Esophagus squamous epithelium (tissue), 5 donors: ENCODE measurements at regions not wholly inside any gene's neighbourhood (a gene's known extent, or its start where the extent isn't known, plus 50 kb on each side); places are given as distances from the start of the nearest gene placed in this dataset.

Experiments
- DNase-seq: peaks from one replicate; lab custom pipeline; 2025; lab: John Stamatoyannopoulos, UW
- H3K27ac ChIP-seq, 4 donors: fragments of 200-600 bp; sonication (generic); one replicate each; pipeline ENCODE4 v1.5.1; 2016 to 2019; ENCODE audit warnings: mild to moderate bottlenecking in 1 of 4
- H3K27me3 ChIP-seq, 4 donors: fragments of 200-600 bp; sonication (generic); 1 replicate in 3 of 4; 2 replicates in 1 of 4; pipeline versions ENCODE4 v1.5.1 to v1.6.0; 2017 to 2021; ENCODE audit warnings: antibody characterized with exemption in 1 of 4
- H3K36me3 ChIP-seq, 3 donors: fragments of 200-600 bp; sonication (generic); one replicate each; pipeline ENCODE4 v1.5.1; 2016 to 2019
- H3K4me1 ChIP-seq, 3 donors: fragments of 200-600 bp; sonication (generic); one replicate each; pipeline ENCODE4 v1.5.1; 2017 to 2019
- H3K4me3 ChIP-seq, 4 donors: fragments of 200-600 bp; sonication (generic); 1 replicate in 3 of 4; 2 replicates in 1 of 4; pipeline ENCODE4 v1.5.1; 2016 to 2019; ENCODE audit warnings: mild to moderate bottlenecking in 2 of 4, moderate library complexity in 1 of 4
- H3K9me3 ChIP-seq, 3 donors: fragments of 200-600 bp; sonication (generic); one replicate each; pipeline ENCODE4 v1.5.1; 2016 to 2019
- CTCF ChIP-seq, 6 experiments: fragments of 450-650 bp in 4 of 6; fragments of 200-600 bp in 2 of 6; sonication (generic) in 2 of 6; IDR thresholded peaks; one replicate each; pipeline ENCODE4 v1.5.1; 2016 to 2019; ENCODE audit warnings: antibody characterized with exemption in 6 of 6, mild to moderate bottlenecking in 4 of 6, moderate library complexity in 4 of 6
- POLR2A ChIP-seq, 4 donors: fragments of 450-650 bp; IDR thresholded peaks; one replicate each; pipeline ENCODE4 v1.6.1; 2017; ENCODE audit warnings: antibody characterized with exemption in 4 of 4, mild to moderate bottlenecking in 4 of 4, moderate library complexity in 3 of 4
- WGBS, 2 donors: methylation state at CpG; one replicate each; pipeline ENCODE4 v1.1.5; 2018; 5-methylcytosine and 5-hydroxymethylcytosine counted together
- intact Hi-C: fragments of 100-400 bp; cut with DNase I; formaldehyde crosslinking; loops from one replicate; pipeline ENCODE4 v1.15.0; 2022
- donor health status: DM: yes; HTN: yes; CAD: no.

GRCh38 chr10:124307591-124307990 is 111.1 kb downstream of the OAT start:
- no peaks in the 10 kb centered on the region for H3K36me3 ChIP-seq
- no peaks in the 10 kb centered on the region for H3K9me3 ChIP-seq
- no peaks in the 10 kb centered on the region for H3K4me1 ChIP-seq
- no peak for TF ChIP-seq POLR2A (IDR thresholded peaks at IDR 0.05)
- TF ChIP-seq CTCF (IDR thresholded peaks at IDR 0.05), result no peak
- no peak overlapping the region for H3K27ac ChIP-seq
- DNase-seq, result no peak
- H3K27me3 ChIP-seq, result no peaks in the 10 kb centered on the region
- intact Hi-C loops, result no loop called here
- WGBS, 2 donors, result 87% methylated on average over 14 of the region's 17 CpGs; no CpG with 5 or more reads in 1 of the 2 donors
- H3K4me3 ChIP-seq, result no peak overlapping the region

GRCh38 chr10:124306922-124307371 is 111.8 kb downstream of the OAT start:
- Histone ChIP-seq H3K27me3 (no peaks in the 10 kb centered on the region), H3K4me1 (no peaks in the 10 kb centered on the region), H3K27ac (no peak overlapping the region), H3K4me3 (no peak overlapping the region), H3K36me3 (no peaks in the 10 kb centered on the region), H3K9me3 (no peaks in the 10 kb centered on the region)
- TF ChIP-seq POLR2A (IDR thresholded peaks at IDR 0.05), result no peak
- no peak for TF ChIP-seq CTCF (IDR thresholded peaks at IDR 0.05)
- no peak for DNase-seq
- intact Hi-C loops, result no loop called here
- 30 to 62% methylated on average over 4 of the region's 4 CpGs for WGBS, 2 donors

DNA sequence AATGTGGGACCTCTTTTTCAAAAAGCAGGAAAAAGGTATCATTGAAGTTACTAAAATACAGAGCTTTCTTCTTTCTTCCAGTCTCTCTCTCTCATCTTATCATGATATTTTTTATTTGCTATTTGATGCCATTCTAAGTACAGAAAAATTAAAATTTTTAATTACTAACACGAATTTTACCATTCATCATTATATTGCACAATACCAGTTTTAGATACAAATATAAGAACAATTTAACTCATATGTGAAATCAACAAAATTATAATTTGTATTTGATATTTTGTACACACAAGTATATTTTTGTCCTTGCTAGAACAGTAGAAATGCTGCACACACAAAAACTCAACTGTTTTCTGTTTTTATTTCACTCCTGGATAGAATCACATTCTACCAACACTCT is 112.2 kb downstream of the OAT start:
- WGBS, 2 donors, result 59 to 74% methylated on average over 1 of the region's 1 CpG
- Histone ChIP-seq H3K27me3 (no peaks in the 10 kb centered on the region), H3K4me3 (no peak overlapping the region), H3K27ac (no peak overlapping the region), H3K4me1 (no peaks in the 10 kb centered on the region), H3K36me3 (no peaks in the 10 kb centered on the region), H3K9me3 (no peaks in the 10 kb centered on the region)
- intact Hi-C loops, result no loop called here
- no peak for TF ChIP-seq CTCF (IDR thresholded peaks at IDR 0.05)
- no peak for TF ChIP-seq POLR2A (IDR thresholded peaks at IDR 0.05)
- DNase-seq, result no peak

DNA sequence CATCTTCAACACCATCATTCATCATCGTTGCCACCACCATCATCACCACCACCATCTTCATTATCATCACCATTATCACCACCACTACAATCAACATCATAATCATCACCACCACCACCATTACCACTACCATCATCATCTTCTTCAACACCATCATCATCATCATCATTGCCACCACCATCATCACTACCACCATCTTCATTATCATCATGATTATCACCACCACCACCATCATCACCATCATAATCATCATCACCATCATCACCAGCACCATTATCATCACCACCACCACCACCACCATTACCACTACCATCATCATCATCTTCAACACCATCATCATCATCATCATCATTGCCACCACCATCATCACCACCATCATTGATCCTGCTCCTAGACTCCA is 112.7 kb downstream of the OAT start:
- no peak for DNase-seq
- intact Hi-C loops, result no loop called here
- Histone ChIP-seq H3K27ac (no peak overlapping the region), H3K27me3 (no peaks in the 10 kb centered on the region), H3K4me1 (no peaks in the 10 kb centered on the region), H3K36me3 (no peaks in the 10 kb centered on the region), H3K9me3 (peaks cover 0 to 2% (median 0%) of the 10 kb centered on the region in 3 donors), H3K4me3 (no peak overlapping the region)
- no peak for TF ChIP-seq CTCF (IDR thresholded peaks at IDR 0.05)
- TF ChIP-seq POLR2A (IDR thresholded peaks at IDR 0.05), result no peak
- WGBS, 2 donors, result 83% methylated on average over 1 of the region's 1 CpG

- peaks cover 0 to 5% (median 0%) of the 10 kb centered on the region in 3 donors for H3K9me3 ChIP-seq
- WGBS, 2 donors, result 74 to 78% methylated on average over 3 of the region's 3 CpGs
- no peak for DNase-seq
- no peaks in the 10 kb centered on the region for H3K36me3 ChIP-seq
- peaks cover 0 to under 1% (median 0%) of the 10 kb centered on the region in 3 donors for H3K4me1 ChIP-seq
- TF ChIP-seq CTCF (IDR thresholded peaks at IDR 0.05) (no peak), POLR2A (IDR thresholded peaks at IDR 0.05) (no peak)
- intact Hi-C loops, result no loop called here
- H3K27me3 ChIP-seq, result no peaks in the 10 kb centered on the region
- H3K27ac ChIP-seq, result no peak overlapping the region
- H3K4me3 ChIP-seq, result no peak overlapping the region
Observed at GRCh38 chr10:124305131-124305530, 113.6 kb downstream of the OAT start.
